ENCODE measurements at regions not wholly inside any gene's neighbourhood (a gene's known extent, or its start where the extent isn't known, plus 50 kb on each side); places are given as distances from the start of the nearest gene placed in this dataset.

GRCh38 chr18:53657257-53657656 lies 567.2 kb downstream of the MBD2 start:
- H3K4me3 ChIP-seq (ENCODE audit: low read depth, low read length) = no peak overlapping the region
- no peak for DNase-seq (ENCODE audit: low read depth in 4 of 6, low spot score in 6 of 6)
- 43% methylated on average over 2 of the region's 2 CpGs for WGBS (ENCODE audit: insufficient coverage)
- H3K36me3 ChIP-seq (ENCODE audit: control insufficient read depth, insufficient read depth, low read length) = no peaks in the 10 kb centered on the region
- H3K27me3 ChIP-seq (ENCODE audit: control insufficient read depth, insufficient read depth, low read length) = no peaks in the 10 kb centered on the region
- no peaks in the 10 kb centered on the region for H3K4me1 ChIP-seq (ENCODE audit: control insufficient read depth, insufficient read depth, low read length)
- peaks cover 2% of the 10 kb centered on the region for H3K9me3 ChIP-seq (ENCODE audit: control insufficient read depth, insufficient read depth, low read length)
- H3K27ac ChIP-seq (ENCODE audit: low read depth, low read length) = no peak overlapping the region

DNA sequence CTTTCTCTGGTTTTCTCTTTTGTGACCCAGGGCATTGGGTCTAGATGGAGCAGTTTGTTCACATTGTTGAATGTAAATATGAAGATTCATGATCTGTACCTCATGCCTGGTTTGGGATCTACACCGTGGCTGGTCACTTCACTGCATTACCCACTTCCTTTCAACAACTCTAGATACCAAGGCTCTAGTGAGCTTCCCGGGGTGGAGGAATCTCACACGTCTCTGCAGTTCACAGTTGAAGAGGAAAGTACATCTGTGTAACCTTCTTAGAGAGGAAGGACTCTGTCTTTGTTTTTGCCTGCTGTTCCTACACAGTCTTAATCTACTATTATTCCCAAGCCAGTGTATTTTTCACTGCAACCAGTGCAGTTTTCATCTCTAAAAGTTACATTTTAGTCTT lies 574.8 kb downstream of the MBD2 start:
- DNase-seq (ENCODE audit: low read depth in 4 of 6, low spot score in 6 of 6) = no peak
- no peak overlapping the region for H3K27ac ChIP-seq (ENCODE audit: low read depth, low read length)
- H3K36me3 ChIP-seq (ENCODE audit: control insufficient read depth, insufficient read depth, low read length) = no peaks in the 10 kb centered on the region
- WGBS (ENCODE audit: insufficient coverage) = no CpG with 5 or more reads among the region's 3 CpGs
- no peaks in the 10 kb centered on the region for H3K9me3 ChIP-seq (ENCODE audit: control insufficient read depth, insufficient read depth, low read length)
- H3K4me3 ChIP-seq (ENCODE audit: low read depth, low read length) = no peak overlapping the region
- H3K4me1 ChIP-seq (ENCODE audit: control insufficient read depth, insufficient read depth, low read length) = no peaks in the 10 kb centered on the region
- H3K27me3 ChIP-seq (ENCODE audit: control insufficient read depth, insufficient read depth, low read length) = no peaks in the 10 kb centered on the region

GRCh38 chr18:53644799-53645471 lies 579.5 kb downstream of the MBD2 start:
- Histone ChIP-seq H3K27ac (ENCODE audit: low read depth, low read length) (no peak overlapping the region), H3K27me3 (ENCODE audit: control insufficient read depth, insufficient read depth, low read length) (no peaks in the 10 kb centered on the region), H3K4me1 (ENCODE audit: control insufficient read depth, insufficient read depth, low read length) (no peaks in the 10 kb centered on the region), H3K36me3 (ENCODE audit: control insufficient read depth, insufficient read depth, low read length) (no peaks in the 10 kb centered on the region), H3K9me3 (ENCODE audit: control insufficient read depth, insufficient read depth, low read length) (no peaks in the 10 kb centered on the region), H3K4me3 (ENCODE audit: low read depth, low read length) (no peak overlapping the region)
- peak in 3 of 6 donors; percentile 2 to 46 (median 41) for DNase-seq (ENCODE audit: low read depth in 4 of 6, low spot score in 6 of 6)
- no CpG with 5 or more reads among the region's 2 CpGs for WGBS (ENCODE audit: insufficient coverage)

DNA sequence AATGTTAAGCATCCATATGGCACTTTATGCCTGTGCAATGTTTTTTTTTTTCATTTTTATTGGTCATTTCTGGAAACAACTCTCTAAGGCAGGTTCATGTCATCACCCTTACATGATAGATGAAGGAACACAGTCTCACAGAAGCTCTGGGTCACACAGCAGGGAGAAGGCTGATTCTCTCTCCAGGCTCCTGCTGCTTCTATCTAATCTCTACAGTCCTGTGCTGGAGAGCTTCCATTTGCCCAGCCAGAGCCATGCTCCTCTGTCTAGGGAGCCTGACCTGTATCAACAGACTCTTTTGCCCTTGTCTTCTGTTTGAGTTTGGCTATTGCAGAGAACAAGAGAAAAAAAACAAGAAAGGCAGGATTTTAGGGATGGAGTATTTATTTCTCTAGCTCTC lies 584.8 kb downstream of the MBD2 start:
- H3K27me3 ChIP-seq (ENCODE audit: control insufficient read depth, insufficient read depth, low read length) = no peaks in the 10 kb centered on the region
- H3K4me3 ChIP-seq (ENCODE audit: low read depth, low read length) = no peak overlapping the region
- H3K36me3 ChIP-seq (ENCODE audit: control insufficient read depth, insufficient read depth, low read length) = no peaks in the 10 kb centered on the region
- DNase-seq (ENCODE audit: low read depth in 4 of 6, low spot score in 6 of 6) = no peak
- no peaks in the 10 kb centered on the region for H3K4me1 ChIP-seq (ENCODE audit: control insufficient read depth, insufficient read depth, low read length)
- no peak overlapping the region for H3K27ac ChIP-seq (ENCODE audit: low read depth, low read length)
- H3K9me3 ChIP-seq (ENCODE audit: control insufficient read depth, insufficient read depth, low read length) = no peaks in the 10 kb centered on the region

DNA sequence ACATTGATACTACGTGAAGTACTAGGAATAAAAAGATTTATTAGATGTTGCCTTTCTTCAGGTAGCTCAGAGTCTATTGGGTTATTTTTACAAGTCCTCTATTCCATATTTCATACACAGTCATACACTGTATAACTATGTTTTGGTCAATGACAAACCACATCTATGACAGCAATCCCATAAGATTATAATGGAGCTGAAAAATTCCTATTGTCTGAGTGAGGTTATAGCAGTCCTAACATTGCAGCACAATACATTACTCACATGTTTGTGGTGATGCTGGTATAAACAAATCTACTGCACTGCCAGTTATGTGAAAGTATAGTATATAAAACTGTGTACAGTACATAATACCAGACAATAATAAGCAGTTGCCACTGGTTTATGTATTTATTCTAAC lies 595.1 kb downstream of the MBD2 start:
- Histone ChIP-seq H3K27ac (ENCODE audit: low read depth, low read length) (no peak overlapping the region), H3K9me3 (ENCODE audit: control insufficient read depth, insufficient read depth, low read length) (no peaks in the 10 kb centered on the region), H3K4me3 (ENCODE audit: low read depth, low read length) (no peak overlapping the region), H3K4me1 (ENCODE audit: control insufficient read depth, insufficient read depth, low read length) (no peaks in the 10 kb centered on the region), H3K27me3 (ENCODE audit: control insufficient read depth, insufficient read depth, low read length) (no peaks in the 10 kb centered on the region), H3K36me3 (ENCODE audit: control insufficient read depth, insufficient read depth, low read length) (no peaks in the 10 kb centered on the region)
- WGBS (ENCODE audit: insufficient coverage) = no CpG with 5 or more reads among the region's 1 CpG
- DNase-seq (ENCODE audit: low read depth in 4 of 6, low spot score in 6 of 6) = peak in 1 of 6 donors; percentile 21

GRCh38 chr18:53625997-53626599 lies 598.4 kb downstream of the MBD2 start:
- Histone ChIP-seq H3K36me3 (ENCODE audit: control insufficient read depth, insufficient read depth, low read length) (no peaks in the 10 kb centered on the region), H3K27ac (ENCODE audit: low read depth, low read length) (no peak overlapping the region), H3K4me3 (ENCODE audit: low read depth, low read length) (no peak overlapping the region), H3K4me1 (ENCODE audit: control insufficient read depth, insufficient read depth, low read length) (no peaks in the 10 kb centered on the region), H3K9me3 (ENCODE audit: control insufficient read depth, insufficient read depth, low read length) (no peaks in the 10 kb centered on the region), H3K27me3 (ENCODE audit: control insufficient read depth, insufficient read depth, low read length) (no peaks in the 10 kb centered on the region)
- no peak for DNase-seq (ENCODE audit: low read depth in 4 of 6, low spot score in 6 of 6)
- 87% methylated on average over 25 of the region's 25 CpGs for WGBS (ENCODE audit: insufficient coverage)

DNA sequence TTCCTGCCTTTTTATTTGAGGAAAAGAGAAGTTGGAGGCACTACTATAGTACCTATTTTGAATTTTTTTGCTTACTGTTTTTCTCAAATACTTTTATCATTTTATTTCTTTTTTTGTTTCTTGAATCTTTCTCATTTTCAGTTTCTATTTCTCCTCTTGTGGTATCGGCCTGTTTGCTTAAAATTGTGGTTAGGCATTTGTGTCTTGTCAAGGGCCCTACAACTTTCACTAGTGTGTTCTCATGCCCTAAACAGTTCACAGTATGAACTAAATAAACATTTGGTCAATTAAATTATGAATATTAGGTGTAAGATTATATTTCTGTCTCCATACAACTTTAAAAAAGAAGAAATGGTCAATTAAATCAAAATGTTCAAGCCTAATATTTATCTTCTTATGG lies 613.5 kb downstream of the MBD2 start:
- WGBS (ENCODE audit: insufficient coverage) = no CpG with 5 or more reads among the region's 1 CpG

GRCh38 chr18:53606792-53607191 lies 617.7 kb downstream of the MBD2 start:
- Histone ChIP-seq H3K36me3 (ENCODE audit: control insufficient read depth, insufficient read depth, low read length) (no peaks in the 10 kb centered on the region), H3K9me3 (ENCODE audit: control insufficient read depth, insufficient read depth, low read length) (no peaks in the 10 kb centered on the region), H3K4me3 (ENCODE audit: low read depth, low read length) (no peak overlapping the region), H3K27me3 (ENCODE audit: control insufficient read depth, insufficient read depth, low read length) (no peaks in the 10 kb centered on the region), H3K4me1 (ENCODE audit: control insufficient read depth, insufficient read depth, low read length) (no peaks in the 10 kb centered on the region), H3K27ac (ENCODE audit: low read depth, low read length) (no peak overlapping the region)
- DNase-seq (ENCODE audit: low read depth in 4 of 6, low spot score in 6 of 6) = no peak

More for the DNA sequence above, 613.5 kb downstream of the MBD2 start:
- no peaks in the 10 kb centered on the region for H3K4me1 ChIP-seq (ENCODE audit: control insufficient read depth, insufficient read depth, low read length)
- H3K4me3 ChIP-seq (ENCODE audit: low read depth, low read length) = no peak overlapping the region
- H3K27ac ChIP-seq (ENCODE audit: low read depth, low read length) = no peak overlapping the region
- no peaks in the 10 kb centered on the region for H3K27me3 ChIP-seq (ENCODE audit: control insufficient read depth, insufficient read depth, low read length)
- DNase-seq (ENCODE audit: low read depth in 4 of 6, low spot score in 6 of 6) = no peak
- no peaks in the 10 kb centered on the region for H3K9me3 ChIP-seq (ENCODE audit: control insufficient read depth, insufficient read depth, low read length)
- no peaks in the 10 kb centered on the region for H3K36me3 ChIP-seq (ENCODE audit: control insufficient read depth, insufficient read depth, low read length)

- no peaks in the 10 kb centered on the region for H3K36me3 ChIP-seq (ENCODE audit: control insufficient read depth, insufficient read depth, low read length)
- H3K9me3 ChIP-seq (ENCODE audit: control insufficient read depth, insufficient read depth, low read length) = no peaks in the 10 kb centered on the region
- no peaks in the 10 kb centered on the region for H3K4me1 ChIP-seq (ENCODE audit: control insufficient read depth, insufficient read depth, low read length)
- H3K27ac ChIP-seq (ENCODE audit: low read depth, low read length) = no peak overlapping the region
- no peak overlapping the region for H3K4me3 ChIP-seq (ENCODE audit: low read depth, low read length)
- no peak for DNase-seq (ENCODE audit: low read depth in 4 of 6, low spot score in 6 of 6)
- 95% methylated on average over 8 of the region's 8 CpGs for WGBS (ENCODE audit: insufficient coverage)
- H3K27me3 ChIP-seq (ENCODE audit: control insufficient read depth, insufficient read depth, low read length) = no peaks in the 10 kb centered on the region
These were observed 619.3 kb downstream of the MBD2 start for GRCh38 chr18:53605198-53605597.

DNA sequence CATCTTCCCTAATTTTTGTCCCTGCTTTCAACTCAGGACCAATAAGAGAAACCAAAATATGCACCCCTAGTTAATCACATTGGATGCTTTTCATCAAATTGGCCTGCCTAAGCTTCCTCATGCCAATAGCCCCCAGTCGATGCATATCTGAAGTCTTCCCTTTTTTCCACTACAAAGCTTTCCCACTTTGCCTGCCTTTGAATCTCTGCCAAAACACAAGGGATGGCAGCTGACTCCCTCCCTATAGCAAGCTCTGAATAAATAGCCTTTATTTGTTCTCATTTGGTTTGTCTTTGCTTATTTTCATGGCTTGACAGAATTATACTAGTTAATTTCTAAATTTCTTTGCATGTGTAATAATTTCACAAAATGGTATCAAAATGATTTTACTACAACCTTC lies 621.2 kb downstream of the MBD2 start:
- DNase-seq (ENCODE audit: low read depth in 4 of 6, low spot score in 6 of 6) = peak in 5 of 6 donors; percentile 15 to 74 (median 28)
- Histone ChIP-seq H3K4me3 (ENCODE audit: low read depth, low read length) (no peak overlapping the region), H3K27ac (ENCODE audit: low read depth, low read length) (no peak overlapping the region), H3K36me3 (ENCODE audit: control insufficient read depth, insufficient read depth, low read length) (no peaks in the 10 kb centered on the region), H3K9me3 (ENCODE audit: control insufficient read depth, insufficient read depth, low read length) (no peaks in the 10 kb centered on the region), H3K4me1 (ENCODE audit: control insufficient read depth, insufficient read depth, low read length) (no peaks in the 10 kb centered on the region), H3K27me3 (ENCODE audit: control insufficient read depth, insufficient read depth, low read length) (no peaks in the 10 kb centered on the region)
- 0% methylated on average over 1 of the region's 1 CpG for WGBS (ENCODE audit: insufficient coverage)

Measured in spinal cord (tissue), 9 donors.